ENCODE measurements at regions not wholly inside any gene's neighbourhood (a gene's known extent, or its start where the extent isn't known, plus 50 kb on each side); places are given as distances from the start of the nearest gene placed in this dataset.
"Not testable (repeated sequence)": the region's sequence is repeated elsewhere in the genome, so short reads cannot be mapped to it uniquely, and the experiment has no call there.

GRCh38 chr2:182550234-182550633, 123.4 kb upstream of the PDE1A start:
- no peak for DNase-seq

- not testable (repeated sequence) for DNase-seq
These were observed 125.4 kb upstream of the PDE1A start for GRCh38 chr2:182552232-182552631.

GRCh38 chr2:182552785-182553184, 125.9 kb upstream of the PDE1A start:
- DNase-seq: not testable (repeated sequence)

GRCh38 chr2:182553483-182553882, 126.6 kb upstream of the PDE1A start:
- no peak for DNase-seq

- DNase-seq: peak in 1 of 2 experiments; percentile 9
These were observed 128.1 kb upstream of the PDE1A start for GRCh38 chr2:182554950-182555349.

GRCh38 chr2:182558564-182558963, 131.7 kb upstream of the PDE1A start:
- DNase-seq: no peak

GRCh38 chr2:182559623-182560022, 132.8 kb upstream of the PDE1A start:
- no peak for DNase-seq

- no peak for DNase-seq
These were observed 139.2 kb upstream of the PDE1A start for GRCh38 chr2:182565911-182566567.

GRCh38 chr2:182573553-182573952, 142.5 kb upstream of the DNAJC10 start:
- no peak for DNase-seq

GRCh38 chr2:182577816-182578215, 138.2 kb upstream of the DNAJC10 start:
- no peak for DNase-seq

- no peak for DNase-seq
These were observed 134.7 kb upstream of the DNAJC10 start for GRCh38 chr2:182581196-182581935.

- no peak for DNase-seq
These were observed 131.6 kb upstream of the DNAJC10 start for GRCh38 chr2:182584462-182584861.

GRCh38 chr2:182585001-182585400, 131.1 kb upstream of the DNAJC10 start:
- DNase-seq: no peak

- DNase-seq: no peak
These were observed 130.6 kb upstream of the DNAJC10 start for GRCh38 chr2:182585430-182585829.

GRCh38 chr2:182586426-182586825, 129.6 kb upstream of the DNAJC10 start:
- no peak for DNase-seq

- DNase-seq: no peak
These were observed 128.2 kb upstream of the DNAJC10 start for GRCh38 chr2:182587831-182588230.

- no peak for DNase-seq
These were observed 126.9 kb upstream of the DNAJC10 start for GRCh38 chr2:182589121-182589520.

GRCh38 chr2:182591774-182592173, 124.3 kb upstream of the DNAJC10 start:
- DNase-seq: no peak

GRCh38 chr2:182592691-182593393, 123.2 kb upstream of the DNAJC10 start:
- no peak for DNase-seq

GRCh38 chr2:182593394-182593975, 122.6 kb upstream of the DNAJC10 start:
- DNase-seq: no peak

- no peak for DNase-seq
These were observed 121.8 kb upstream of the DNAJC10 start for GRCh38 chr2:182594286-182594685.

- no peak for DNase-seq
These were observed 120.4 kb upstream of the DNAJC10 start for GRCh38 chr2:182595650-182596049.

GRCh38 chr2:182597570-182598295, 118.3 kb upstream of the DNAJC10 start:
- DNase-seq: no peak
